HG02610 (cell line): ENCODE measurements at regions not wholly inside any gene's neighbourhood (a gene's known extent, or its start where the extent isn't known, plus 50 kb on each side); places are given as distances from the start of the nearest gene placed in this dataset.

Experiments
- ATAC-seq: cut with Tn5 transposase; IDR thresholded peaks from one replicate; pipeline ENCODE4 v1.9.1; 2021; ENCODE audit warnings: mild to moderate bottlenecking, moderate library complexity; ENCODE audit not compliant: unreplicated experiment

GRCh38 chr14:56494167-56494566, 85.4 kb upstream of the TMEM260 start:
- no peak for ATAC-seq

- ATAC-seq, result no peak
Observed at GRCh38 chr14:56498112-56498511, 81.5 kb upstream of the TMEM260 start.

- peak; percentile 46 for ATAC-seq
Observed at GRCh38 chr14:56501909-56502530, 77.6 kb upstream of the TMEM260 start.

GRCh38 chr14:56505361-56505760, 74.2 kb upstream of the TMEM260 start:
- ATAC-seq, result no peak

- ATAC-seq, result no peak
Observed at GRCh38 chr14:56512521-56512920, 67.1 kb upstream of the TMEM260 start.

GRCh38 chr14:56514663-56515371, 64.8 kb upstream of the TMEM260 start:
- ATAC-seq, result no peak

GRCh38 chr14:56515739-56516138, 63.9 kb upstream of the TMEM260 start:
- no peak for ATAC-seq

GRCh38 chr14:56522403-56522802, 57.2 kb upstream of the TMEM260 start:
- no peak for ATAC-seq

- no peak for ATAC-seq
Observed at GRCh38 chr14:56524971-56525677, 54.5 kb upstream of the TMEM260 start.

GRCh38 chr14:56528927-56529326, 50.7 kb upstream of the TMEM260 start:
- ATAC-seq, result no peak
